ENCODE measurements at regions not wholly inside any gene's neighbourhood (a gene's known extent, or its start where the extent isn't known, plus 50 kb on each side); places are given as distances from the start of the nearest gene placed in this dataset.

- DNase-seq (ENCODE audit: low read depth), result no peak
- H3K4me3 ChIP-seq (ENCODE audit: low read depth, low read length), result no peak overlapping the region
- TF ChIP-seq CTCF (conservative IDR thresholded peaks at IDR 0.05; ENCODE audit: low read depth, low read length), result no peak
These were observed 181.1 kb upstream of the NFE2L3 start for GRCh38 chr7:25970911-25971310.

GRCh38 chr7:25976630-25977029 lies 175.4 kb upstream of the NFE2L3 start:
- TF ChIP-seq CTCF (conservative IDR thresholded peaks at IDR 0.05; ENCODE audit: low read depth, low read length), result no peak
- no peak overlapping the region for H3K4me3 ChIP-seq (ENCODE audit: low read depth, low read length)
- no peak for DNase-seq (ENCODE audit: low read depth)

- no peak overlapping the region for H3K4me3 ChIP-seq (ENCODE audit: low read depth, low read length)
- TF ChIP-seq CTCF (conservative IDR thresholded peaks at IDR 0.05; ENCODE audit: low read depth, low read length), result no peak
- DNase-seq (ENCODE audit: low read depth), result no peak
These were observed 173.5 kb upstream of the NFE2L3 start for GRCh38 chr7:25978466-25978865.

GRCh38 chr7:25979605-25980004 lies 172.4 kb upstream of the NFE2L3 start:
- no peak overlapping the region for H3K4me3 ChIP-seq (ENCODE audit: low read depth, low read length)
- DNase-seq (ENCODE audit: low read depth), result no peak
- no peak for TF ChIP-seq CTCF (conservative IDR thresholded peaks at IDR 0.05; ENCODE audit: low read depth, low read length)

DNA sequence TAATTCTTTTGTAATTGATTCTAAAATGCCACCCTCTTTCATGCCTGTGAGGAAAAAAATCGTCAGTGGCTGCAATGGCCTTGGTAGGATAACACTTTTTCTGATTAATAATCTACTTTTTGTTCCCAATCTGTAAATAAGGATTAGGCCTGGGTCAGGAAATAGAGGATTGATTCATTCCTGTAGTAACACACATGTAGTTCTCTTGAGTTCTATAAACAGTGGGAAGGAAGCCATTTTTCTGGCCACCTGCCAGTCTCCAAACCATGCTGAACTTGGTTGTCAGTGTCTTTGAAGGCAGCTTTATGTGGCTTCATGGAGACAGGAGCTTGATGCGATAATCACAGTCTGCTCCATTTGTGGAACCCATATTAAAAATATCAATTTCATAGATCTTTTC lies 169.3 kb upstream of the NFE2L3 start:
- no peak overlapping the region for H3K4me3 ChIP-seq (ENCODE audit: low read depth, low read length)
- no peak for DNase-seq (ENCODE audit: low read depth)
- no peak for TF ChIP-seq CTCF (conservative IDR thresholded peaks at IDR 0.05; ENCODE audit: low read depth, low read length)

DNA sequence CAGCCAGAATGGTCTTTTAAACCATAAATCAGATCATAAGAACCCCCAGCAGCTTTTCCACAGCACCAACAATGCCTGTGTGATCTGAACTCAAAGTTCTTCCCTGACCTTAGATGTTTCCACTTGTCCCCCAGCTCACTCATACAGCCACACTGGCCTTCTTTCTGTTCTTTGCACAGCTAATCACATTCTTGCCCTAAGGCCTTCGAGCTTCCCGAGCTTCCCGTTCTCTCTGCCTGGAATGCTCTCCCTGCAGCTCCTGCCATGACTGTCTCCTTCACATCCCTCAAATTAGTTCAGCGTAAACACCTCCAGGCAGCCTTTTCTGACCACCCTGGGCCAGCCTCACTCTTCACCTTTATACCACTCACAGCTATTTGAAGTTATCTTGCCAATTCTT lies 166.8 kb upstream of the NFE2L3 start:
- DNase-seq (ENCODE audit: low read depth), result no peak
- H3K4me3 ChIP-seq (ENCODE audit: low read depth, low read length), result no peak overlapping the region
- TF ChIP-seq CTCF (conservative IDR thresholded peaks at IDR 0.05; ENCODE audit: low read depth, low read length), result no peak

DNA sequence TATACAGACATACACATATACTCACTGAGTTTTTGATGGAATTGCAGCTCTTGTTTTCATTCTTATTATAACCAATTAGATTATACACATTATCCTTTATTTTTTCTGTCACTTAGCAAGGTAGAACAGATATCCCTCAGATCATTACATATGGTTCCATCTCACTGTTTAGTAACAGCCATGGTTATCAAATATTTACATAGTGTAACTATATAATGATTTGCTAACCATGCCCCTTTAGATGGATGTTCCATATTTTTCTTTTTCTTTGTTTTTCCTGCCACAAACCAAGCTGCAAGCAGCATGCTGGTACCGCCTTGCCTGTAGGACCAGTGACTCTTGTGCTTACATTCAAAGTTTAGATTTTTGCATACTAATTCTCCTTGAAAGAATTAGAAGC lies 163.4 kb upstream of the NFE2L3 start:
- TF ChIP-seq CTCF (conservative IDR thresholded peaks at IDR 0.05; ENCODE audit: low read depth, low read length), result no peak
- DNase-seq (ENCODE audit: low read depth), result no peak
- H3K4me3 ChIP-seq (ENCODE audit: low read depth, low read length), result no peak overlapping the region
